HFFc6 (cell line): ENCODE measurements at regions not wholly inside any gene's neighbourhood (a gene's known extent, or its start where the extent isn't known, plus 50 kb on each side); places are given as distances from the start of the nearest gene placed in this dataset.
A peak's percentile ranks its signal among the peaks of the same experiment; 100 is the strongest.

ENCODE experiments used
- DNase-seq: peaks from one replicate; pipeline ENCODE4 v3.0.0-alpha.2; 2018
- H3K27ac Mint-ChIP-seq: 2 replicates; pipeline ENCODE4 v1.8.0; 2020; ENCODE audit warnings: mild to moderate bottlenecking, mixed read lengths
- H3K27me3 Mint-ChIP-seq: 2 replicates; pipeline ENCODE4 v1.8.0; 2021; ENCODE audit warnings: mild to moderate bottlenecking, moderate library complexity, mixed read lengths; ENCODE audit not compliant: insufficient read depth
- H3K36me3 Mint-ChIP-seq: 2 replicates; pipeline ENCODE4 v1.8.0; 2021; ENCODE audit warnings: low read depth, mixed read lengths
- H3K4me1 Mint-ChIP-seq: 2 replicates; pipeline ENCODE4 v1.8.0; 2020; ENCODE audit warnings: low read depth, mixed read lengths
- H3K4me3 Mint-ChIP-seq: 2 replicates; pipeline ENCODE4 v1.8.0; 2020; ENCODE audit warnings: mild to moderate bottlenecking, moderate library complexity, mixed read lengths
- H3K9me3 Mint-ChIP-seq: 2 replicates; pipeline ENCODE4 v1.8.0; 2020; ENCODE audit warnings: mild to moderate bottlenecking, mixed read lengths
- CTCF ChIP-seq: fragments of 200-600 bp; sonication (generic); IDR thresholded peaks from 2 replicates; pipeline ENCODE4 v1.5.0; 2021; ENCODE audit warnings: antibody characterized with exemption, mild to moderate bottlenecking

GRCh38 chr15:60086681-60087429, 82.7 kb downstream of the FOXB1 start:
- Mint-ChIP-seq H3K4me1 (peaks cover 13% of the 10 kb centered on the region), H3K9me3 (no peaks in the 10 kb centered on the region), H3K36me3 (no peaks in the 10 kb centered on the region), H3K4me3 (no peak overlapping the region), H3K27ac (no peak overlapping the region), H3K27me3 (peaks cover 9% of the 10 kb centered on the region; the same call in 1 of the 2 replicates)
- TF ChIP-seq CTCF = no peak
- no peak for DNase-seq

GRCh38 chr15:60087561-60087960, 83.5 kb downstream of the FOXB1 start:
- peaks cover 13% of the 10 kb centered on the region for H3K4me1 Mint-ChIP-seq
- TF ChIP-seq CTCF = no peak
- DNase-seq = no peak
- H3K36me3 Mint-ChIP-seq = no peaks in the 10 kb centered on the region
- H3K9me3 Mint-ChIP-seq = no peaks in the 10 kb centered on the region
- no peak overlapping the region for H3K4me3 Mint-ChIP-seq
- no peak overlapping the region for H3K27ac Mint-ChIP-seq
- peaks cover 9% of the 10 kb centered on the region; the same call in 1 of the 2 replicates for H3K27me3 Mint-ChIP-seq

GRCh38 chr15:60090747-60091146, 86.6 kb downstream of the FOXB1 start:
- Mint-ChIP-seq H3K4me1 (peaks cover 13% of the 10 kb centered on the region), H3K9me3 (no peaks in the 10 kb centered on the region), H3K27ac (peak overlapping the region; percentile 33; the same call in 1 of the 2 replicates), H3K36me3 (no peaks in the 10 kb centered on the region), H3K27me3 (peaks cover 12% of the 10 kb centered on the region; the same call in 1 of the 2 replicates), H3K4me3 (no peak overlapping the region)
- no peak for DNase-seq
- TF ChIP-seq CTCF = no peak

- Mint-ChIP-seq H3K4me1 (peaks cover 13% of the 10 kb centered on the region), H3K36me3 (no peaks in the 10 kb centered on the region), H3K27me3 (peaks cover 12% of the 10 kb centered on the region; the same call in 1 of the 2 replicates), H3K9me3 (no peaks in the 10 kb centered on the region), H3K4me3 (no peak overlapping the region), H3K27ac (no peak overlapping the region; the same call in 1 of the 2 replicates)
- peak; percentile 49 for DNase-seq
- no peak for TF ChIP-seq CTCF
These were observed 87.0 kb downstream of the FOXB1 start for GRCh38 chr15:60091157-60091556.

- no peak for DNase-seq
- H3K4me1 Mint-ChIP-seq = peaks cover 13% of the 10 kb centered on the region
- peaks cover 8% of the 10 kb centered on the region; the same call in 1 of the 2 replicates for H3K27me3 Mint-ChIP-seq
- TF ChIP-seq CTCF = no peak
- no peak overlapping the region for H3K27ac Mint-ChIP-seq
- no peaks in the 10 kb centered on the region for H3K36me3 Mint-ChIP-seq
- no peak overlapping the region for H3K4me3 Mint-ChIP-seq
- H3K9me3 Mint-ChIP-seq = no peaks in the 10 kb centered on the region
These were observed 87.8 kb downstream of the FOXB1 start for GRCh38 chr15:60091911-60092310.
